B cell (primary cell): ENCODE measurements at regions not wholly inside any gene's neighbourhood (a gene's known extent, or its start where the extent isn't known, plus 50 kb on each side); places are given as distances from the start of the nearest gene placed in this dataset.

Experiments
- ATAC-seq: fragments of 200-7000 bp; cut with Tn5 transposase; one replicate; pipeline ENCODE4 v1.10.0; 2021; ENCODE audit warnings: low read depth, mild to moderate bottlenecking, moderate number of reproducible peaks, moderate library complexity
- CTCF ChIA-PET: fragments of 350-600 bp; sonication (Branson Sonifier 250); formaldehyde crosslinking; loops from one replicate; lab custom pipeline; 2021; ENCODE audit warnings: antibody characterized with exemption, inconsistent platforms; lab: Charles Lee
- POLR2A ChIA-PET: fragments of 350-600 bp; sonication (Branson Sonifier 250); formaldehyde crosslinking; loops from one replicate; lab custom pipeline; 2021; ENCODE audit warnings: antibody characterized with exemption; lab: Charles Lee
- DNase-seq: peaks from one replicate; pipeline ENCODE4 v3.0.0; 2013
- H2AFZ ChIP-seq: 2 replicates; pipeline ENCODE4 v1.6.1; 2012; ENCODE audit warnings: mild to moderate bottlenecking, low read depth, low read length; ENCODE audit not compliant: insufficient read depth, poor library complexity, severe bottlenecking
- H3K27ac ChIP-seq, 2 donors: 1 replicate in 1 of 2; 2 replicates in 1 of 2; pipeline ENCODE4 v1.5.1; 2012 to 2013; ENCODE audit warnings: low read length in 2 of 2, mild to moderate bottlenecking in 2 of 2, moderate library complexity in 1 of 2
- H3K27me3 ChIP-seq, 4 experiments: fragments of 200-600 bp in 1 of 4; sonication (generic) in 1 of 4; replicated peaks in 1 of 4; 1 replicate in 2 of 4; 2 replicates in 2 of 4; pipeline versions ENCODE4 v1.6.1 to v1.7.0; 2013 to 2016; ENCODE audit warnings: low read length in 3 of 4, mild to moderate bottlenecking in 2 of 4, mixed read lengths in 1 of 4, moderate library complexity in 1 of 4; ENCODE audit not compliant: insufficient read depth in 4 of 4, control insufficient read depth in 3 of 4; ENCODE audit errors: control extremely low read depth in 1 of 4
- H3K36me3 ChIP-seq, 2 experiments: replicated peaks in 1 of 2; 1 replicate in 1 of 2; 2 replicates in 1 of 2; pipeline versions ENCODE4 v1.6.1 to v1.7.1; 2013; ENCODE audit warnings: low read length in 1 of 2; ENCODE audit not compliant: insufficient read depth in 2 of 2, control insufficient read depth in 1 of 2; ENCODE audit errors: control extremely low read depth in 1 of 2, extremely low read depth in 1 of 2
- H3K4me1 ChIP-seq, 2 donors: fragments of 200-600 bp in 1 of 2; sonication (generic) in 1 of 2; 1 replicate in 1 of 2; 2 replicates in 1 of 2; pipeline versions ENCODE4 v1.5.1 to v1.6.1; 2013 to 2017; ENCODE audit warnings: low read length in 2 of 2; ENCODE audit not compliant: control insufficient read depth in 2 of 2, insufficient read depth in 2 of 2
- H3K4me2 ChIP-seq: replicated peaks from 2 replicates; pipeline ENCODE3; 2012; ENCODE audit warnings: mild to moderate bottlenecking, low read depth, low read length; ENCODE audit not compliant: poor library complexity, severe bottlenecking
- H3K4me3 ChIP-seq, 5 experiments: fragments of 200-600 bp in 1 of 5; sonication (generic) in 1 of 5; 1 replicate in 3 of 5; 2 replicates in 2 of 5; pipeline versions ENCODE4 v1.5.1 to v1.7.0; 2011 to 2016; ENCODE audit warnings: low read length in 4 of 5, mild to moderate bottlenecking in 4 of 5, low read depth in 2 of 5, control low read depth in 1 of 5, moderate library complexity in 1 of 5; ENCODE audit not compliant: insufficient read depth in 1 of 5; ENCODE audit errors: control extremely low read depth in 1 of 5, extremely low read depth in 1 of 5
- H3K79me2 ChIP-seq: fragments of 200-600 bp; sonication (generic); one replicate; pipeline ENCODE4 v1.6.0; 2016; ENCODE audit warnings: low read length; ENCODE audit not compliant: control insufficient read depth, insufficient read depth
- H3K9ac ChIP-seq: fragments of 200-600 bp; sonication (generic); 2 replicates; pipeline ENCODE4 v1.6.1; 2017; ENCODE audit warnings: mild to moderate bottlenecking, low read length, moderate library complexity
- H3K9me3 ChIP-seq, 3 donors: one replicate each; pipeline versions ENCODE4 v1.6.1 to v1.7.1; 2013; ENCODE audit warnings: low read length in 2 of 3; ENCODE audit not compliant: control insufficient read depth in 2 of 3, insufficient read depth in 1 of 3; ENCODE audit errors: control extremely low read depth in 1 of 3
- H4K20me1 ChIP-seq: 2 replicates; pipeline ENCODE4 v1.6.0; 2012; ENCODE audit warnings: mild to moderate bottlenecking, low read length; ENCODE audit not compliant: insufficient read depth, control insufficient read depth, poor library complexity, severe bottlenecking
- H3K27ac Mint-ChIP-seq: one replicate; pipeline ENCODE4 v1.8.0; 2021; ENCODE audit warnings: mixed read lengths
- H3K27me3 Mint-ChIP-seq: one replicate; pipeline ENCODE4 v1.8.0; 2021; ENCODE audit warnings: mixed read lengths
- H3K4me1 Mint-ChIP-seq: one replicate; pipeline ENCODE4 v1.8.0; 2021; ENCODE audit warnings: mixed read lengths
- H3K4me3 Mint-ChIP-seq: one replicate; pipeline ENCODE4 v1.8.0; 2021; ENCODE audit warnings: mixed read lengths
- H3K9me3 Mint-ChIP-seq: one replicate; pipeline ENCODE4 v1.8.0; 2022; ENCODE audit warnings: mixed read lengths; ENCODE audit not compliant: insufficient read depth
- CTCF ChIP-seq: fragments of 200-600 bp; IDR thresholded peaks from one replicate; pipeline ENCODE4 v1.8.0; 2022; ENCODE audit warnings: antibody characterized with exemption, mild to moderate bottlenecking
- EZH2 ChIP-seq: IDR thresholded peaks from 2 replicates; pipeline ENCODE4 v1.6.1; 2012; ENCODE audit warnings: borderline replicate concordance, low read depth, mild to moderate bottlenecking, moderate library complexity, low read length; ENCODE audit not compliant: insufficient read depth, poor library complexity, severe bottlenecking
- WGBS: methylation state at CpG from one replicate; pipeline ENCODE4 v1.1.5; 2013; ENCODE audit warnings: missing lambda C conversion rate; ENCODE audit not compliant: insufficient coverage; 5-methylcytosine and 5-hydroxymethylcytosine counted together
- intact Hi-C: fragments of 100-400 bp; cut with micrococcal nuclease; formaldehyde crosslinking; loops from one replicate; pipeline ENCODE4 v1.10.0; 2022

GRCh38 chr10:124224331-124225028, 131.1 kb upstream of the CHST15 start:
- intact Hi-C loops: loop anchor here (1.0 to 2.0 kb wide), 4 partner anchors 62 to 230 kb away; no protein-coding TSS in a partner anchor
- H3K4me1 ChIP-seq: peaks cover 28 to 30% of the 10 kb centered on the region in 2 donors
- no peaks in the 10 kb centered on the region for H3K27me3 Mint-ChIP-seq
- H3K79me2 ChIP-seq: no peaks in the 10 kb centered on the region
- no peaks in the 10 kb centered on the region for H3K9me3 ChIP-seq
- TF ChIP-seq EZH2 (no peak), CTCF (no peak)
- no peak overlapping the region for H2AFZ ChIP-seq
- H3K27ac Mint-ChIP-seq: no peak overlapping the region
- 100% methylated on average over 15 of the region's 18 CpGs for WGBS
- no peak overlapping the region for H3K4me3 ChIP-seq
- H3K9ac ChIP-seq: no peak overlapping the region
- ATAC-seq (no peak), DNase-seq (peak; percentile 21)
- no peak overlapping the region for H3K4me2 ChIP-seq
- POLR2A ChIA-PET: interaction anchor here (0.6 to 2.0 kb wide), 4 partner anchors 118 to 228 kb away, joined by 3 to 8 read pairs (median 6); partner anchors contain the start of gene CHST15
- no peak overlapping the region for H3K27ac ChIP-seq
- no peaks in the 10 kb centered on the region for H3K36me3 ChIP-seq
- no peaks in the 10 kb centered on the region for H4K20me1 ChIP-seq
- peaks cover 33% of the 10 kb centered on the region for H3K4me1 Mint-ChIP-seq
- no peaks in the 10 kb centered on the region for H3K27me3 ChIP-seq
- H3K4me3 Mint-ChIP-seq: no peak overlapping the region
- CTCF ChIA-PET: interaction anchor here (0.7 to 2.7 kb wide), 4 partner anchors 98 to 229 kb away, joined by 3 to 37 read pairs (median 12); partner anchors contain the start of gene CHST15
- peaks cover 3% of the 10 kb centered on the region for H3K9me3 Mint-ChIP-seq

- no peak for DNase-seq
- POLR2A ChIA-PET: interaction anchor here (0.6 kb wide), 1 partner anchor 160 kb away, joined by 3 read pairs; no protein-coding TSS in a partner anchor
These were observed 130.3 kb upstream of the CHST15 start for GRCh38 chr10:124223711-124224085.

More at GRCh38 chr10:124223711-124224085, 130.3 kb upstream of the CHST15 start:
- Mint-ChIP-seq H3K9me3 (peaks cover 3% of the 10 kb centered on the region), H3K27ac (no peak overlapping the region), H3K27me3 (no peaks in the 10 kb centered on the region), H3K4me1 (peaks cover 33% of the 10 kb centered on the region), H3K4me3 (no peak overlapping the region)
- Histone ChIP-seq H3K27ac (no peak overlapping the region), H3K27me3 (no peaks in the 10 kb centered on the region), H3K4me2 (no peak overlapping the region), H3K79me2 (no peaks in the 10 kb centered on the region), H3K4me1 (peaks cover 28 to 30% of the 10 kb centered on the region in 2 donors), H3K36me3 (no peaks in the 10 kb centered on the region), H3K4me3 (no peak overlapping the region), H2AFZ (no peak overlapping the region), H3K9ac (no peak overlapping the region), H3K9me3 (no peaks in the 10 kb centered on the region), H4K20me1 (no peaks in the 10 kb centered on the region)
- CTCF ChIA-PET: interaction anchor here (1.1 to 3.7 kb wide), 7 partner anchors 98 to 228 kb away, joined by 4 to 37 read pairs (median 6); partner anchors contain the start of gene CHST15
- intact Hi-C loops: loop anchor here (2.0 kb wide), 2 partner anchors 63 to 187 kb away; no protein-coding TSS in a partner anchor
- 92% methylated on average over 6 of the region's 6 CpGs for WGBS
- TF ChIP-seq EZH2 (no peak), CTCF (no peak)
- ATAC-seq: no peak
